HG03378 (cell line): ENCODE measurements at regions not wholly inside any gene's neighbourhood (a gene's known extent, or its start where the extent isn't known, plus 50 kb on each side); places are given as distances from the start of the nearest gene placed in this dataset.

Experiments used
- ATAC-seq: cut with Tn5 transposase; IDR thresholded peaks from one replicate; pipeline ENCODE4 v1.9.1; 2021; ENCODE audit warnings: mild to moderate bottlenecking, moderate library complexity; ENCODE audit not compliant: unreplicated experiment

- no peak for ATAC-seq
These were observed 324.6 kb upstream of the MTNR1B start for GRCh38 chr11:92644595-92645445.

GRCh38 chr11:92651159-92651558 is 318.3 kb upstream of the MTNR1B start:
- ATAC-seq: no peak

DNA sequence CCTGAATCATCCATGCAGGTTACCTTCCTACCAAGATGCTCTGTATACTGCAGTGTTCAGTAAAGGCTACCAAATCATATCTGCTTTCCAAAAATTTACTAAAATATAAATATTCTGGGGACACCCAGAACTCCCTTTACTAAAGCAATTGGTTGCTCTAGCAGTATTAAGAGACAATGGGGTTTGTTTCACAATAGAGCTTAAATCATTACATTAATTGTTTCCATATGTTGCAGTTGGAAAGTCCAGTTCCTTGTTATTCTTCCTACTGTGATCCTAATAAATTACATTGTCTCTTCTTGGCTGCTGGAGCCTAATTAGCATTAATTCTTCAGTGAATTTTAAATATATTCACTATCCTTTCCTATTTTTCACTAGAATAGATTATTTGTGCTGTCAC is 316.0 kb upstream of the MTNR1B start:
- ATAC-seq: no peak

DNA sequence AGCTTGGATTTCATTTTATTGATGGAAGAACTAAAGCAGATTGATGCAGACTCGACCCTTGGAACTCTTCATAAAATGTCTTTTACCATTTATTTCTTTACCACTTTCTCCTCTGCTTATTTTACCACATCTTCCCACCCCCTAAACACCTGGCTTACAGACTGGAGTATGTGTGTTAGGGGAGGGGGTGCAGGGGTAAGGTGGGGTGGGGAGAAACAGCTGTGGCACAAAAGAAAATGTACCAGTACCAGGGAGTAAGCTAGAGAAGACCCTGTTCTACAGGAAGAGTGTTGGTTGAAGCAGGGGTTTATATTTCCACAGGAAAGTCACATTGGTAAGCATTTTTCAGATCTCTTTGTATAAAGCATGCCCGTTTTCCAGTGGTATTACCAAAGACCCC is 312.7 kb upstream of the MTNR1B start:
- ATAC-seq: no peak

DNA sequence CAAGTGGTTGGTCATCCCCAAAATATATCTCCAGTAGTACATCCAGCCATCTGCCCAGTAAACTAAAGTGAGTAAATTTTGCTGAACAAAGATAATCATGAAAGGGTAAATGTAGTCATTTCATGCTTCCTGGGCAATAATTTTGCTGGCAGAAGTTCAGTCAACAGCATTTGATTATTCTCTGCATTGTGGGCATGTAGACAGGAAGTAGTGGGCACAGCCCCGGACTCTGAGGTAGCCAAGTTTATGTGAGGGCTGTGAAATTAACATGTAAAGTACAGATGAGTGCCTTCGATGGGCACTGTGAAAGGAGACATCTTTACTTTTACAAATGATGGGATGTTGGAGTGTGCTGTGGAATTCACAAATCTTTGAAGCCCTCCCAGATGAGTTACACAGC is 312.2 kb upstream of the MTNR1B start:
- ATAC-seq: no peak

GRCh38 chr11:92658733-92659132 is 310.7 kb upstream of the MTNR1B start:
- no peak for ATAC-seq

DNA sequence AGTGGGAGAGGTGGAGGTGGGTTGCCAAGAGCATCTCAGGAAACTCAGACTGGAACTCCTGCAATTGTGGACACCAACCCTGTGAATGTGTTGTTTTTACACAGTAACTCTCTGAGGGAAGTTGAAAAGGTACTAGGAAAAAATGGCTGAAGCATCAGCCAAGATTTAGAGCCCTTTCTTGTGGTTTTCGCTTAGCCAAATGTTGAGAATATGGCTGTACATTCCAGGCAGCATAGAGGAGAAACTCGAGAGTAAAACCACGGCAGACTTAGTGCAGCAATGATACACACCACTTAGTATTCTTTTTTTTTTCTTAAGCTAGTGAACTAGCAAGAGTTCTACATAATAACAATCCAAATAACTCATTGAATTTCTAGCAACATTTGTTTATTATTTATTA is 309.7 kb upstream of the MTNR1B start:
- no peak for ATAC-seq

DNA sequence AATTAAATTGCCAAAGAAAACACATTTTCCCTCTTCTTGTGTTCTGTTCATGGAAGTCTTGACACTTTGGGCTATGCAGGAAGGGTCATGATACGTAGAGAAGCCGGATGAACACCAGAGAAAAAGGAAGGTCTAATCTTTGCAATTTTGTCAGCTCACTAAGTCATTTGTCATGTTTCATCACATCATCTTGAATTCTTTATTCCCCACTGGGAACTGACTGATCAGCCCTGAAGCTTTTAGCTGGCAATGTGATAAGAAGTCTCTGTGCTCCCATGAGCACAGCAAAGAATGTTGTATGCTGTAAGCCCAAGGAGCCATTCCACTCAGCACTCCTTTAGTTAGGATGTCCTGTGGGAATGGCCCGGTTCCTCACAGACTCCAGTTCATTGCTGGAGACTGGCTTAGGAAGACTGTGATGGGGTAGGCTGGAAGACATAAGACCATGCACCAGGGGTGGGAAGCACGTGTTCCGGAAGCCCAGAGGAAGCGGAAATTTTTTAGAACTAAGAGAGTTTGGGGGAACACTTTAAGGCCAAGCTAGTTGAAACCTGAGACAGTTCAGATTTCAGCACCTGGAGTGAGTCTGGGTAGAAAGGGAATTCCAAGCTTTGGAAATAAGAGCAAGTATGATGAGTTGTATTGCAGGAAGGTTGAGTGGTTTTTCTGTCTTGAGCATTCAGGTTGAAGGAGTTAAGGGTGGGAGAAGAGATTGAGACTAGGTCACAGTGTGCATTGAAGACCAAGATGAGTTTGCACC is 306.7 kb upstream of the MTNR1B start:
- no peak for ATAC-seq

- ATAC-seq: no peak
These were observed 305.9 kb upstream of the MTNR1B start for GRCh38 chr11:92663539-92663938.

- ATAC-seq: no peak
These were observed 301.8 kb upstream of the MTNR1B start for GRCh38 chr11:92667486-92668152.

DNA sequence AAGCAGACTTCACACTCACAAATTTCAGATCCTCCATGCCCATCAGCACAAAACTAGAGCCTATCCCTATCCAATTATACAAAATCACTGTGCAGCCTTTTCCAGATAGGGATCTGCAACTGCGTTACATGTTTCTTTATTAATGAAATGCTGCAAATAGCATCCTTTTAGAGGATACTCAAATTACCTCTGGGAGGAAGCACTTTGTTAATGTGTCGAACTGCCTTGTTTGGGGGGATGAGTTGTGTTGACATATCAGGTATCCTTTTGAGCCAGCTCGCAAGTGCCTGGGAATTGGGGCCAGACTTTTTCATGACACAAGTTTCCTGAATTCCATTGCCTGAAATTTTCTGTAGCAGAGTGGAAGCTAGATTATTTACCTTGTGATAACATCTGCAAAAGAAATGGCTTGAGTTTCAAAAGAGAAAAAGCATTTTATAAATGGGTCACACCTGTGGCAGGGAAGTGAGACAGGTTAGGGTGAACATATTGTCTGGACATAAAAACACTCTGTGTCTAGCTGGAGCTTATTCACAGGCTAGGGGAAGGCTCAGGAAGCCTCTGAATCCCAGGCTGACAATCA is 299.1 kb upstream of the MTNR1B start:
- no peak for ATAC-seq

GRCh38 chr11:92671081-92671480 is 298.4 kb upstream of the MTNR1B start:
- no peak for ATAC-seq

DNA sequence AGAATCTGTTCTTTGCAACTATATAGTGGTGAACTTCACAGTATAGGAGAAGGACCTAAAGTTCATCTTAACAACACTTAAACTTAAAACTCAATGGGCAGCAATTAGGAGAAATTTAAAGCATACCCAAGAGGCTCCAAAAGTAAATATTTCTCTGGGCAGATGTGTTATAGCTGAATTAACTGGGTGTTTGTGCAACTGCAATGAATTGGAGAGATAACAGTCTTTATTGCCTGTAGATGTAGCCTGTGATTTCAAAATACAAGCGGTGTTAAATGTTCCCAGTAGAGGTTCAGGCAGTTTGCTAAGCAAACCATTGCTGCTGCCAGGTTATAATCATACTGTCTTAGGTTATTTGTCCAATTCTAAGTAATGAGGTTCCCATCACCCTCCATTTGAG is 294.1 kb upstream of the MTNR1B start:
- ATAC-seq: no peak

DNA sequence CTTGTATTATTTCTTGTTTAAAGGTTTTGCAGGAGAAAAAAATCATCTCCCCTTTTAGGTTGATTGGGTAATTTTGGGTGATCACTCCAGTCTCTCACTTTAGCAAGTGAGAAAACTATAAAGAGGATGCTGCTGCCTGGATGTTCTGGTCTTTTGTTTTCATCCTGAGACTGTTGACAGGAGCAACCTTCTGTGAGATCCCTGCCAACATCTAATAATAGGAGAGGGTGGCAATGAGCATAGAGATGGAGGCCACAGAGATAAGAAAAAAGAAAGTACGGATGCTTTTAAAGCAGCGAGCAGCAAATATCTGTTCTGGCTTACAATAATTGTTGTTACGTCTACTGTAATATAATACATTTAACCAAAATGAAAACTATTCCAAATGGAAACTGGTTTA is 293.6 kb upstream of the MTNR1B start:
- ATAC-seq: no peak

DNA sequence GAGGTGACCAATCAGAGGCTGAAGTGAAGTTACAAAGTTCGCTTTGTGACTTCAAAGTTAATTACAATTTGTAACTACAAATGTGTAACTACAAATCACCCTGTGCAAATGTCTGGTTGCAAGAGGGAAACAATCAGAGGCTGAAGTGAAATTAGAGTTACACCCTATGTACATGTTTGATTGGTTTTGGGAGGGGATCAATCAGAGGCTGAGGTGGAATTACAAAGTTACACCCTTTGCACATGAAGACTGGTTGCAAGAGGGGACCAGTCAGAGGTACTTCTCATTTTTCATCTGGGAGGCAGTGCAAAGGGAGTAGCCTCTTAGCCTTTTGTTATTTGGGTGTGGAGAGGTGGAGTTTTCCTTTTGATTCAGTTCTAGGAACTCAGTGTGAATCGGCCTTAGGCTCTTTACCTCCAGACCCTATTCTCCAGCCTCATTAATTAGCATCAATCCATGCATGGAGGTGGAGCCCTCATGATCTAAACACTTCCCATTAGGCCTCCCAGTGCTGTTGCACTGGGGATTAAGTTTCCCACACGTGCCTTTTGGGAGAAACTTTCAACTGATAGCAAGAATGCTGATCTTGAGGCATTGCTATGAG is 291.3 kb upstream of the MTNR1B start:
- no peak for ATAC-seq

DNA sequence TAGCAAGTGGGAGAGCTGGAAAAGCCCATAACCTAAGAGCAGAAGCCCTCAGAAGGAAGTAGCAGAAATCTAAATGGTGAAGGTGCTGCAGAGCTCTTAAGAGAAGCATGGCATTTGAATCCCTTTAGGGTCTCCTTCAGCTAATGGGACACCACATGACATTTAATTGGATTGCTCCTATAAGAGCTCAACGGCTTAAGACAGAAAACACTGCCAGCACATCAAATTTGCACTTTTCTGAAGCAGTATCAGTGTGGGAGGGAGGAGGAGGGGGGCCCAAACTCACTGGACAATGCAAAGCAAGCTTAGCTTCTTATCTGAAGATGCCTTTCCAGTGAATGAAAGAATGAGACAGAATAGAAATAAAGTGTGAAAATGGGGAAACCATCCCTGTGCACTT is 287.9 kb upstream of the MTNR1B start:
- ATAC-seq: no peak

DNA sequence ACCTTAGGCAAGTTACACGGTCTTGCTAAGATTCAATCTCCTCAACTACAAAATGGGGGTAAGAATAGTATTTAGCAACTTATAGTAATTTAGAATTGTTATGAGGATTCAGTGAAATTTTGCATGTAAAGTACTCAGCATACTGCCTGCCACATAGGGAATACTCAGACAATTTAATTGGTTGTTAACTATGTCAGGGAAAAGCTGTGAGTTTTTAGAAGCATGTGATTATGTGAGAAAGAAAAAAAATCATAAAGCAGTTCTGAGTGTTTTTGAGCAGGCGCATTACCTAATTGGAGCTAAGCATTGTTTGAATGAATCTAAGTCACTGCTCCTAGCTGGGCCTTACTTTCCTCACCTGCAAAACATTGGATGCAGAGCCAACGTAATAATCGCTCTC is 287.3 kb upstream of the MTNR1B start:
- no peak for ATAC-seq

DNA sequence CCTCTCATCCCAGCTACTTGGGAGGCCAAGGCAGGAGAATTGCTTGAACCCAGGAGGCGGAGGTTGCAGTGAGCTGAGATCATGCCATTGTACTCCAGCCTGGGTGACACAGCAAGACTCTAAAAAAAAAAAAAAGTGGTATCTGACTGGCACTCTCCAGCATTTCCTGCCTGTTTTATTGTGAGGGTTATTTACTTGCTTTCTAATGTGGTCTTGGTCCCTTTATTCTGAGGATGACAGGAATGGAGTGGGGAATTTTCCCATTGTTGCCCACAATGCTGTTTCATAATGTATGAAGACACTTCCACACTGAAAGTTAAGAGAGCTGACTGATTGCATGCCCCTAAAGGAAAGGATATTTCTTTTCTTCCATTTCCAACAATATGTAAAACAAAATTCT is 286.5 kb upstream of the MTNR1B start:
- ATAC-seq: no peak

DNA sequence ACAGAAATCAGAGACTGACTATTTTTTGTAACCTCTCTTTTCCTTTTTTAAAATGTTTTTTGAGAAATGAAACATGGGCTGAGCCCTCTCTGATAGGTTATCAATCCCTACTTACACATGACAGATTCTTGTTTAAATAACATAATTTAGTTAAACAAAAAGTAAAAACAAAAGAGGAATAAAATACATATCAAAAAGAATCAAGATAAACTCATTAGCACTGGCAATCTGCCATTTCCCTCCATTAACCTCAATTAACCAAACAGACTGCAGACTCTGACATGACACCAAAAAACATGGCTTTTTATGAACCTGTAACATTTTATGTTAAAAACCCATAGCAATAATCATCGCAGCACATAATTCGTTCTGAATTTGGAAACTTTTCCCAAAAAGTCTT is 284.4 kb upstream of the MTNR1B start:
- ATAC-seq: no peak

DNA sequence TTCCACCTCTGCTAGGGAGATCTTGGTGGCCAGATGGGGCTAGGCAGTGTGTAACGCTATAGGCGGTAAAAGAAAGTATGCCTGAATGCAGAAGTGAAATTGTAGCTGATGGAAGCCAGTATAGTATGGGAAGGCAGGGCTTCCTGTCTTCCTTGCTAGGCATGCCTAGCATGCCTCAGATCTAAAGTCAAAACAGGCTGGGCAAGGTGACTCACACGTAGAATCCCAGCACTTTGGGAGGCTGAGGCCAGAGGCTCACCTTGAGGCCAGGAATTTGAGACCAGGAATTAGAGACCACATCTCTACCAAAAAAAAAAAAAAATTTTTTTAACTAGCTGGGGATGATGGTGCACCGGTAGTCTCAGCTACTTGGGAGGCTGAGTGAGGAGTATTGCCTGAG is 281.7 kb upstream of the MTNR1B start:
- ATAC-seq: no peak

DNA sequence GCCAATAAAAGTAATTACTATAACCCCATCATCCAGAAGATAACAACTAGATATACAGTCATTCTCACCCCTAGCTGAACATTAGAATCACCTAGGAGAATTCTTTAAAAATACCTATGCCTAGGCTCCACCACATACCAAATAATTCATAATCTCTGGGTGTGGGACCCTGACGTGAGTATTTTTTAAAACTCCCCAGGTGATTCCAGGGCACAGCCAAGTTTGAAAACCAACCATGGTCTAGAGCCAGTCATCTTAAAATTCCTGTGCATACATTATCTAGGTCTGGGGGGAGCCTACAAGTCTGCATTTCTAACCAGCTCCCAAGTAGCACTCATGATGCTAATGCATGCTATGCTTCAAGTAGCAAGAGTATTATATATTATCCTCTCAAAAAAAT is 281.0 kb upstream of the MTNR1B start:
- ATAC-seq: no peak
